NB4 (cell line): ENCODE measurements at regions not wholly inside any gene's neighbourhood (a gene's known extent, or its start where the extent isn't known, plus 50 kb on each side); places are given as distances from the start of the nearest gene placed in this dataset.

Source experiments
- MAX ChIP-seq: IDR thresholded peaks from 2 replicates; pipeline ENCODE4 v1.6.1; 2011; ENCODE audit warnings: low read depth, low read length
- POLR2A ChIP-seq: IDR thresholded peaks from 2 replicates; pipeline ENCODE4 v1.6.1; 2011; ENCODE audit warnings: mild to moderate bottlenecking; ENCODE audit not compliant: insufficient read length; ENCODE audit errors: extremely low read depth
- TF ChIP-seq, protein P1 (sequence below): IDR thresholded peaks from one replicate; pipeline ENCODE4 v1.5.1; 2012; ENCODE audit warnings: low read depth, low read length

- TF ChIP-seq MAX (no peak), POLR2A (no peak)
- TF ChIP-seq, protein P1, sequence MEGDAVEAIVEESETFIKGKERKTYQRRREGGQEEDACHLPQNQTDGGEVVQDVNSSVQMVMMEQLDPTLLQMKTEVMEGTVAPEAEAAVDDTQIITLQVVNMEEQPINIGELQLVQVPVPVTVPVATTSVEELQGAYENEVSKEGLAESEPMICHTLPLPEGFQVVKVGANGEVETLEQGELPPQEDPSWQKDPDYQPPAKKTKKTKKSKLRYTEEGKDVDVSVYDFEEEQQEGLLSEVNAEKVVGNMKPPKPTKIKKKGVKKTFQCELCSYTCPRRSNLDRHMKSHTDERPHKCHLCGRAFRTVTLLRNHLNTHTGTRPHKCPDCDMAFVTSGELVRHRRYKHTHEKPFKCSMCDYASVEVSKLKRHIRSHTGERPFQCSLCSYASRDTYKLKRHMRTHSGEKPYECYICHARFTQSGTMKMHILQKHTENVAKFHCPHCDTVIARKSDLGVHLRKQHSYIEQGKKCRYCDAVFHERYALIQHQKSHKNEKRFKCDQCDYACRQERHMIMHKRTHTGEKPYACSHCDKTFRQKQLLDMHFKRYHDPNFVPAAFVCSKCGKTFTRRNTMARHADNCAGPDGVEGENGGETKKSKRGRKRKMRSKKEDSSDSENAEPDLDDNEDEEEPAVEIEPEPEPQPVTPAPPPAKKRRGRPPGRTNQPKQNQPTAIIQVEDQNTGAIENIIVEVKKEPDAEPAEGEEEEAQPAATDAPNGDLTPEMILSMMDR: no peak
These were observed 208.3 kb downstream of the MYRFL start for GRCh38 chr12:70033310-70033709.
